ENCODE measurements at regions not wholly inside any gene's neighbourhood (a gene's known extent, or its start where the extent isn't known, plus 50 kb on each side); places are given as distances from the start of the nearest gene placed in this dataset.

GRCh38 chr1:234554218-234554697 is 55.7 kb downstream of the IRF2BP2 start:
- ChIA-PET CTCF (interaction anchor here (0.8 to 2.1 kb wide), 3 partner anchors 10 to 55 kb away, joined by 4 to 9 read pairs (median 7); no protein-coding TSS in a partner anchor), POLR2A (interaction anchor here (0.6 to 1.2 kb wide), 3 partner anchors 10 to 291 kb away, joined by 4 to 10 read pairs (median 4); no protein-coding TSS in a partner anchor)
- DNase-seq (ENCODE audit: low read depth, low spot score) = no peak

DNA sequence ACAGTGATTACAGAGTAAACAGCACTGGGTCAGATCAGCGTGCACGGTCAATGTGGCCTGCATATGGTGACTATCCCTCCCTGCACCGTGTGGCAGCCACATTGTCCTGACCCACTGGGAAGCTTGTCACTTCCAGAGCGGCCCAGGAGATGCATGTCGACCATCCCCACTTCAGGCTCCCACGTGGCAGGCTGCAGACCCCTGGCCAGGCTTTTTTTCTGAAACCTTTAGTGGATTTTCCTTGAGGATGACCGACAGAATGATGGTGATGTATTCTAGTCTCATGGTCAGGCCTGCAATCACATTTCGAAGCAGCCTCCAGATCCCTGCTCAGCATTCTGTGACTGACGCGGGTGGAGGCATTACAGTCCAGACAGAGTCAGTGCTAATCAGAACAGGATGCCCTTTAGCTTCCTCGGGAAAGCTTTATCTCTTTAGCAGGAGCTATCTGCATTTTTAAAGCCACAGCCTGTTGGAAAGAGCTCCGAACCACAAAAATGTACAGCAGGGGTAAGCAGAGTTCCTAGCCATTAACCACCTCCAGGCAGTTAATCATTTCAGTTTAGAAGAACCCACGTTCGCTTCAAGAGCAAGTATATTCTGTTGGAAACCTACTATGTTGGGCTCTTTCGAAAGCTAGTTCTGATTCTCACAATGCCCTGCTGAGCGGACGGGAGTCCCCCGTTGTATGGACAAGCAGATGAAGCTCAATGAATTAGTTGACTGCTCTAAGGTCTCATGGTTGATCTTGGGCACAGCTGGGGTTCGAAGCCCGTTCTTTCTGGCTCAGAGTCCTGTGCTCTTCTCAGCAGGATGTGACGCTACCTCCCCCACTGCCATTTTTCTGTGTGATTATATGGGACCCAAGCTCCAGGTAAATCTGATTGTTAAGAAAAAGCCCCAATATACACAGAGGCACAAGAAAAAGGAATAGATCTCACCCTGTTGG is 56.5 kb downstream of the IRF2BP2 start:
- ChIA-PET CTCF (interaction anchor here (0.8 to 2.1 kb wide), 6 partner anchors 9 to 54 kb away, joined by 3 to 9 read pairs (median 4); no protein-coding TSS in a partner anchor), POLR2A (interaction anchor here (0.6 to 1.2 kb wide), 5 partner anchors 9 to 291 kb away, joined by 4 to 10 read pairs (median 4); no protein-coding TSS in a partner anchor)
- no peak overlapping the region; the same call in 1 of the 2 replicates for H3K4me3 ChIP-seq (ENCODE audit: low read depth, low read length)
- no peak for TF ChIP-seq CTCF (IDR thresholded peaks at IDR 0.05; ENCODE audit: insufficient read depth, low read length, missing control alignments)
- peak; percentile 84 for DNase-seq (ENCODE audit: low read depth, low spot score)

More at GRCh38 chr1:234554218-234554697, 55.7 kb downstream of the IRF2BP2 start:
- H3K4me3 ChIP-seq (ENCODE audit: low read depth, low read length) = no peak overlapping the region
- no peak for TF ChIP-seq CTCF (IDR thresholded peaks at IDR 0.05; ENCODE audit: insufficient read depth, low read length, missing control alignments)

- no peak for TF ChIP-seq CTCF (IDR thresholded peaks at IDR 0.05; ENCODE audit: insufficient read depth, low read length, missing control alignments)
- ChIA-PET CTCF (interaction anchor here (1.1 kb wide), 1 partner anchor 533 kb away, joined by 3 read pairs; no protein-coding TSS in a partner anchor), POLR2A (no interaction called here)
- no peak for DNase-seq (ENCODE audit: low read depth, low spot score)
- H3K4me3 ChIP-seq (ENCODE audit: low read depth, low read length) = no peak overlapping the region
Observed at GRCh38 chr1:234551032-234551378, 59.0 kb downstream of the IRF2BP2 start.

- no peak for DNase-seq (ENCODE audit: low read depth, low spot score)
- H3K4me3 ChIP-seq (ENCODE audit: low read depth, low read length) = no peak overlapping the region
- POLR2A ChIA-PET = no interaction called here
- TF ChIP-seq CTCF (IDR thresholded peaks at IDR 0.05; ENCODE audit: insufficient read depth, low read length, missing control alignments) = no peak
- CTCF ChIA-PET = interaction anchor here (1.3 kb wide), 1 partner anchor 47 kb away, joined by 3 read pairs; no protein-coding TSS in a partner anchor
Observed at GRCh38 chr1:234550341-234551031, 59.5 kb downstream of the IRF2BP2 start.

GRCh38 chr1:234549447-234550021 is 60.4 kb downstream of the IRF2BP2 start:
- no peak overlapping the region for H3K4me3 ChIP-seq (ENCODE audit: low read depth, low read length)
- ChIA-PET POLR2A (no interaction called here), CTCF (interaction anchor here (1.3 kb wide), 1 partner anchor 48 kb away, joined by 3 read pairs; no protein-coding TSS in a partner anchor)
- DNase-seq (ENCODE audit: low read depth, low spot score) = no peak
- TF ChIP-seq CTCF (IDR thresholded peaks at IDR 0.05; ENCODE audit: insufficient read depth, low read length, missing control alignments) = no peak
